ENCODE measurements at regions not wholly inside any gene's neighbourhood (a gene's known extent, or its start where the extent isn't known, plus 50 kb on each side); places are given as distances from the start of the nearest gene placed in this dataset.

DNA sequence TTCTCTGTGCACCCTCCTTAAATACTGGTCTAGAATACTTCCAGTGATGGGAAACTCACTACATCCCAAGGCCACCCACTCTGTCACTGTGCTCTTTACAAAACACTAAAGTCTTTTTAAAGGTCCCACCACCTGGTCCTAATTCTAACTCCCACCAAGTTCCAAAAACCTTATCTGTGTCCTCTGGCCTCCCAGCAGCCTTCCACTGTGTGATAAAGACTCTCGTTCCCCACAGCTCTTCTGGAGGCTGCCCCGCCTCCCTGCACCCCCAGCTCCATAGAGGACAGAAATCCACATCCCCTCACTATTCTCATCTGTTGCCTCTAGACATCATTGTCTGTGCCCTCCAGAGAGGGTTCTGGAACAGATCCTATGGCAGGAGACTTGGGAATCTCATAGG, 276.4 kb downstream of the FAM43A start (continued):
- TF ChIP-seq CBX2 (IDR thresholded peaks at IDR 0.05; ENCODE audit: borderline replicate concordance, low read depth) (no peak), NPAS2 (CRISPR knock-in tag; IDR thresholded peaks at IDR 0.05; ENCODE audit: borderline replicate concordance) (no peak), KDM5A (IDR thresholded peaks at IDR 0.05) (no peak)
- TF ChIP-seq, protein P1, sequence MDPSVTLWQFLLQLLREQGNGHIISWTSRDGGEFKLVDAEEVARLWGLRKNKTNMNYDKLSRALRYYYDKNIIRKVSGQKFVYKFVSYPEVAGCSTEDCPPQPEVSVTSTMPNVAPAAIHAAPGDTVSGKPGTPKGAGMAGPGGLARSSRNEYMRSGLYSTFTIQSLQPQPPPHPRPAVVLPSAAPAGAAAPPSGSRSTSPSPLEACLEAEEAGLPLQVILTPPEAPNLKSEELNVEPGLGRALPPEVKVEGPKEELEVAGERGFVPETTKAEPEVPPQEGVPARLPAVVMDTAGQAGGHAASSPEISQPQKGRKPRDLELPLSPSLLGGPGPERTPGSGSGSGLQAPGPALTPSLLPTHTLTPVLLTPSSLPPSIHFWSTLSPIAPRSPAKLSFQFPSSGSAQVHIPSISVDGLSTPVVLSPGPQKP (IDR thresholded peaks at IDR 0.05; ENCODE audit: low read depth, low read length) = no peak

DNA sequence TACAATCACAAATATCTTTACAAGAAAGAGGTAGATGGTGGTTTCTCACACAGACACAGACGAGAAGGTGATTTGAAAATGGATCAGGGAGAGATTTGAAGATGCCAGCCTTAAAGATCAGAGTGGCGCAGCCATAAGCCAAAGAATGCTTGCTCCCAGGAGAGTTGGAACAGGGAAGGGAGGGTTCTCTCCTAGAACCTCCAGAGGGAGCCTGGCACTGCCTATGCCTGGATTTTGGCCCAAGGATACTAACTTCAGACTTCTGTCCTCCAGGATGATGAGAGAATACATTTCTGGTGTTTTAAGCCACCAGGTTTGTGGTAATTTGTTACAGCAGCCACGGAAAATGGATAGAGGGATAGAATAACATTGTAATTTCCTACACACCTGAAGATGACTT, 279.1 kb downstream of the FAM43A start:
- Histone ChIP-seq H3K4me1 (no peaks in the 10 kb centered on the region), H3K4me2 (no peak overlapping the region), H3K4me3 (no peak overlapping the region), H3K9me3 (no peaks in the 10 kb centered on the region), H3K27ac (no peak overlapping the region)
- TF ChIP-seq RARB (CRISPR knock-in tag; IDR thresholded peaks at IDR 0.05) (no peak), RAD21 (conservative IDR thresholded peaks at IDR 0.05 in 1 of 2, IDR thresholded peaks at IDR 0.05 in 1 of 2) (peak in 1 of 2 experiments; percentile 14; a peak in 1 of 5 replicates)
- WGBS (ENCODE audit: missing lambda C conversion rate) = 58% methylated on average over 3 of the region's 3 CpGs
- CTCF ChIA-PET = no interaction called here
- FAIRE-seq = no peak
- no peak for DNase-seq (ENCODE audit: low read depth in 1 of 2, low spot score in 1 of 2)
- no peak; a peak in 1 of 6 replicates for ATAC-seq
- POLR2A ChIA-PET = no interaction called here

DNA sequence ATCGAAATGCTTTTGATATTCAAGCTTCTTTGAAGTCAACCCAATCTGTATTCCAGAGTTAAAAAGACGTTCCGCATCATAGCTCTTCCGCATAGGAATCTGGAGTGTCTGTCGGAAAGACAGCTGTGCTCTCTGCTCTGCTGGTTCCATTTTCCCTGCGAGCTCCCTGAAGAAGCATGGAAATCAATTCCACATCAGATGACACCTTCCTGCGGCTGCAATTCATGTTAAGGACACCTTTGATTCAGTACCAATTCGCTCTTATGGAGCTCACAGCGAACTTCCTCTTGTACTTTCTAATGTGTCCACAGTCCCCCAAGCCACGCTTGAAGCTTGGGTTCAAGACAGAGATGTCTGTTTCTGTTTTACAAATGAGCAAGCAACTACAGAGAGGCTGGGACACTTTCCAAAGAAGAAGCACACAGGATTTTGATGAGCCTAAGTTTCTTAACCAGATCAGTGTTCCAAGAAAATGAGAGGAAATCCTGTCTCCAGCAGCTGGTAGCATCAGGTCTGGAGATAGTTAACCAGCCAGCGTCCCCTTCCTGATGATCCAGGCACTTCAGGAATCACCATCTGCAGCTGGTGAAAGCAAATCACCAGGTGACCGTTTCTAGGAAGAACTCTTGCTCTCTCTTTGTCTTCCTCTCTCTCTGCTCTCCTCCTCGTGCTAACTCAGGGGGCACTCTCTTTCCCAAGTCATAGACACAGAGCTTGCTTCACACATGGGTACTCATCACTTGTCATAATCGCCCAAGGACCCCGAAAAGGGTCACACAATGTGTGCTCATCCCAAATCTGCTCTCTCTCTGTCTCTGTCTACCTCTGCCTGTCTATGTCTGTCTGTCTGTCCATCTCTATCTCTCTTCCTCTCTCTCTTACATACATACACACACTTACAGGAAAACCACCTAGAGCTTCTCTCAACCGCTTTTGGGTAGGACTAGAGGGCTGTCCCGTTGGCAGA, 281.8 kb downstream of the FAM43A start:
- FAIRE-seq = no peak
- no peak for TF ChIP-seq SREBF2 (IDR thresholded peaks at IDR 0.05)
- no peak for TF ChIP-seq ESRRA (IDR thresholded peaks at IDR 0.05; ENCODE audit: borderline replicate concordance, low read length)
- TF ChIP-seq, protein P2, sequence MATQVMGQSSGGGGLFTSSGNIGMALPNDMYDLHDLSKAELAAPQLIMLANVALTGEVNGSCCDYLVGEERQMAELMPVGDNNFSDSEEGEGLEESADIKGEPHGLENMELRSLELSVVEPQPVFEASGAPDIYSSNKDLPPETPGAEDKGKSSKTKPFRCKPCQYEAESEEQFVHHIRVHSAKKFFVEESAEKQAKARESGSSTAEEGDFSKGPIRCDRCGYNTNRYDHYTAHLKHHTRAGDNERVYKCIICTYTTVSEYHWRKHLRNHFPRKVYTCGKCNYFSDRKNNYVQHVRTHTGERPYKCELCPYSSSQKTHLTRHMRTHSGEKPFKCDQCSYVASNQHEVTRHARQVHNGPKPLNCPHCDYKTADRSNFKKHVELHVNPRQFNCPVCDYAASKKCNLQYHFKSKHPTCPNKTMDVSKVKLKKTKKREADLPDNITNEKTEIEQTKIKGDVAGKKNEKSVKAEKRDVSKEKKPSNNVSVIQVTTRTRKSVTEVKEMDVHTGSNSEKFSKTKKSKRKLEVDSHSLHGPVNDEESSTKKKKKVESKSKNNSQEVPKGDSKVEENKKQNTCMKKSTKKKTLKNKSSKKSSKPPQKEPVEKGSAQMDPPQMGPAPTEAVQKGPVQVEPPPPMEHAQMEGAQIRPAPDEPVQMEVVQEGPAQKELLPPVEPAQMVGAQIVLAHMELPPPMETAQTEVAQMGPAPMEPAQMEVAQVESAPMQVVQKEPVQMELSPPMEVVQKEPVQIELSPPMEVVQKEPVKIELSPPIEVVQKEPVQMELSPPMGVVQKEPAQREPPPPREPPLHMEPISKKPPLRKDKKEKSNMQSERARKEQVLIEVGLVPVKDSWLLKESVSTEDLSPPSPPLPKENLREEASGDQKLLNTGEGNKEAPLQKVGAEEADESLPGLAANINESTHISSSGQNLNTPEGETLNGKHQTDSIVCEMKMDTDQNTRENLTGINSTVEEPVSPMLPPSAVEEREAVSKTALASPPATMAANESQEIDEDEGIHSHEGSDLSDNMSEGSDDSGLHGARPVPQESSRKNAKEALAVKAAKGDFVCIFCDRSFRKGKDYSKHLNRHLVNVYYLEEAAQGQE (IDR thresholded peaks at IDR 0.05) = no peak
- no peak for TF ChIP-seq CEBPB (IDR thresholded peaks at IDR 0.05)
- TF ChIP-seq, protein P1 (IDR thresholded peaks at IDR 0.05; ENCODE audit: low read depth, low read length) = no peak
- TF ChIP-seq RNF2 (IDR thresholded peaks at IDR 0.05; ENCODE audit: borderline replicate concordance, low read depth) = no peak
- no peak for TF ChIP-seq POLR2AphosphoS2 (conservative IDR thresholded peaks at IDR 0.05; ENCODE audit: low read length)
- no peak for TF ChIP-seq GATA3 (IDR thresholded peaks at IDR 0.05; ENCODE audit: borderline replicate concordance)
- TF ChIP-seq FOXS1 (CRISPR knock-in tag; IDR thresholded peaks at IDR 0.05) = no peak
- TF ChIP-seq KDM1A (IDR thresholded peaks at IDR 0.05; ENCODE audit: low read depth) = no peak
- TF ChIP-seq EP300 (IDR thresholded peaks at IDR 0.05) = no peak
- TF ChIP-seq TFCP2L1 (CRISPR knock-in tag; IDR thresholded peaks at IDR 0.05) = no peak
- no peak for TF ChIP-seq HOXB13 (CRISPR knock-in tag; IDR thresholded peaks at IDR 0.05; ENCODE audit: low read depth)
- TF ChIP-seq, protein P3, sequence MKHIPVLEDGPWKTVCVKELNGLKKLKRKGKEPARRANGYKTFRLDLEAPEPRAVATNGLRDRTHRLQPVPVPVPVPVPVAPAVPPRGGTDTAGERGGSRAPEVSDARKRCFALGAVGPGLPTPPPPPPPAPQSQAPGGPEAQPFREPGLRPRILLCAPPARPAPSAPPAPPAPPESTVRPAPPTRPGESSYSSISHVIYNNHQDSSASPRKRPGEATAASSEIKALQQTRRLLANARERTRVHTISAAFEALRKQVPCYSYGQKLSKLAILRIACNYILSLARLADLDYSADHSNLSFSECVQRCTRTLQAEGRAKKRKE (CRISPR knock-in tag; IDR thresholded peaks at IDR 0.05; ENCODE audit: low read depth) = no peak
- POLR2A ChIA-PET = no interaction called here
- Histone ChIP-seq H3K27ac (no peak overlapping the region), H3K4me3 (no peak overlapping the region), H3K9me3 (no peaks in the 10 kb centered on the region; the same call in 2 of the 3 replicates), H3K4me2 (no peak overlapping the region), H3K4me1 (no peaks in the 10 kb centered on the region)
- WGBS (ENCODE audit: missing lambda C conversion rate) = 37% methylated on average over 17 of the region's 17 CpGs
- ATAC-seq = no peak
- DNase-seq (ENCODE audit: low read depth in 1 of 2, low spot score in 1 of 2) = no peak
- CTCF ChIA-PET = interaction anchor here (1.4 kb wide), 1 partner anchor 107 kb away, joined by 4 read pairs; no protein-coding TSS in a partner anchor

All from A549 (cell line).